ENCODE measurements at regions not wholly inside any gene's neighbourhood (a gene's known extent, or its start where the extent isn't known, plus 50 kb on each side); places are given as distances from the start of the nearest gene placed in this dataset.

GRCh38 chr1:104648269-104648691, 898.6 kb downstream of the AMY1C start:
- no peak for TF ChIP-seq CTCF (IDR thresholded peaks at IDR 0.05)
- no peak for TF ChIP-seq POLR2A (IDR thresholded peaks at IDR 0.05)
